ENCODE measurements at regions not wholly inside any gene's neighbourhood (a gene's known extent, or its start where the extent isn't known, plus 50 kb on each side); places are given as distances from the start of the nearest gene placed in this dataset.

DNA sequence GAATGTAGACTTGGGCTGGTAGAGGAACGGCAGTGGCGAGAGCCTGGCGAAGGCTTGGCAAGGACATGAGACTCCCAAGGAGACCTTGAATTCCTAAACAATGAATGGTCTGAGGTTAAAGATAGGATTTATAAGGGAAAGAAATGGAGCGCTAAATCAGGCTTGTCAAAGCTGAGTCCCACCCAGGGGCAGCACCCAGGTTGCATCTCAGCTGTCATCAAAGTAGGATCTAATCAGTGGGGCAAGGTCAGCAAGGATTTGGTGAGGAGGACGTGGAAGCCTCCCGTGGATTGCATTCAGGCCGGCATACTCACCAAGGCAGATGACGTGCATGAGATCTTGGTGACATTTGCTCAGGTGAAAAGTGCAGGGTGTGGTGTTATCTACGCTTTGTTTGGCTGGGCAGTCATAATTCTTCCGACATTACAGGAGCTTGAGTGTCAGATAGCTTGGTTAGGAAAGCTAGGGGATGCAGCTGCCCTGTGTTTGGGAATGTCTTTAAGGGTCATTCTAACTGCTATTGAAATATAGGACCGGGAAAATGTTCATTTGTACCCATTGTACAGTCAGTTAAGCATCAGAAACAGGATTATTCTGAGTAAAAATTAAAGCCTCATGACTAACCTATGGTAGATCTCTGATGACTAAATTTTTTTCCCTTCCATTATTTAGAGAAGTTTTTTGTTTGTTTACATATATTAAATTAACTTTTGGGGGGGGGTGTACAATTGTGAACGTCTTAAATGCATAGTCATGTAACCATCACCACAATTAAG is 99.4 kb upstream of the TSC22D2 start:
- TF ChIP-seq, protein P1, sequence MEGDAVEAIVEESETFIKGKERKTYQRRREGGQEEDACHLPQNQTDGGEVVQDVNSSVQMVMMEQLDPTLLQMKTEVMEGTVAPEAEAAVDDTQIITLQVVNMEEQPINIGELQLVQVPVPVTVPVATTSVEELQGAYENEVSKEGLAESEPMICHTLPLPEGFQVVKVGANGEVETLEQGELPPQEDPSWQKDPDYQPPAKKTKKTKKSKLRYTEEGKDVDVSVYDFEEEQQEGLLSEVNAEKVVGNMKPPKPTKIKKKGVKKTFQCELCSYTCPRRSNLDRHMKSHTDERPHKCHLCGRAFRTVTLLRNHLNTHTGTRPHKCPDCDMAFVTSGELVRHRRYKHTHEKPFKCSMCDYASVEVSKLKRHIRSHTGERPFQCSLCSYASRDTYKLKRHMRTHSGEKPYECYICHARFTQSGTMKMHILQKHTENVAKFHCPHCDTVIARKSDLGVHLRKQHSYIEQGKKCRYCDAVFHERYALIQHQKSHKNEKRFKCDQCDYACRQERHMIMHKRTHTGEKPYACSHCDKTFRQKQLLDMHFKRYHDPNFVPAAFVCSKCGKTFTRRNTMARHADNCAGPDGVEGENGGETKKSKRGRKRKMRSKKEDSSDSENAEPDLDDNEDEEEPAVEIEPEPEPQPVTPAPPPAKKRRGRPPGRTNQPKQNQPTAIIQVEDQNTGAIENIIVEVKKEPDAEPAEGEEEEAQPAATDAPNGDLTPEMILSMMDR (IDR thresholded peaks at IDR 0.05): no peak
- TF ChIP-seq POLR2A (IDR thresholded peaks at IDR 0.05): no peak
